HG02763 (cell line): ENCODE measurements at regions not wholly inside any gene's neighbourhood (a gene's known extent, or its start where the extent isn't known, plus 50 kb on each side); places are given as distances from the start of the nearest gene placed in this dataset.
"Not testable (repeated sequence)": the region's sequence is repeated elsewhere in the genome, so short reads cannot be mapped to it uniquely, and the experiment has no call there.

Experiments
- ATAC-seq: cut with Tn5 transposase; IDR thresholded peaks from one replicate; pipeline ENCODE4 v1.9.1; 2021; ENCODE audit warnings: mild to moderate bottlenecking, moderate library complexity; ENCODE audit not compliant: unreplicated experiment

- ATAC-seq: no peak
These were observed 1257.5 kb upstream of the ATXN8OS start for GRCh38 chr13:68850160-68850559.

- no peak for ATAC-seq
These were observed 1261.0 kb upstream of the ATXN8OS start for GRCh38 chr13:68846663-68847062.

- ATAC-seq: no peak
These were observed 1273.3 kb upstream of the ATXN8OS start for GRCh38 chr13:68834375-68834774.

GRCh38 chr13:68816715-68817114 is 1290.9 kb upstream of the ATXN8OS start:
- ATAC-seq: no peak

- ATAC-seq: no peak
These were observed 1294.3 kb upstream of the ATXN8OS start for GRCh38 chr13:68813180-68813796.

- ATAC-seq: no peak
These were observed 1297.0 kb upstream of the ATXN8OS start for GRCh38 chr13:68810660-68811059.

GRCh38 chr13:68808456-68808855 is 1299.2 kb upstream of the ATXN8OS start:
- no peak for ATAC-seq

- ATAC-seq: no peak
These were observed 1301.5 kb upstream of the ATXN8OS start for GRCh38 chr13:68806125-68806524.

GRCh38 chr13:68784275-68784674 is 1323.4 kb upstream of the ATXN8OS start:
- ATAC-seq: no peak

GRCh38 chr13:68759617-68760016 is 1348.0 kb upstream of the ATXN8OS start:
- ATAC-seq: no peak

GRCh38 chr13:68749796-68750195 is 1357.8 kb upstream of the ATXN8OS start:
- no peak for ATAC-seq

GRCh38 chr13:68748038-68748437 is 1359.6 kb upstream of the ATXN8OS start:
- no peak for ATAC-seq

- ATAC-seq: no peak
These were observed 1362.1 kb upstream of the ATXN8OS start for GRCh38 chr13:68745502-68745901.

GRCh38 chr13:68736961-68737360 is 1370.7 kb upstream of the ATXN8OS start:
- ATAC-seq: no peak

- no peak for ATAC-seq
These were observed 1379.8 kb upstream of the ATXN8OS start for GRCh38 chr13:68727798-68728197.

- ATAC-seq: no peak
These were observed 1380.5 kb upstream of the ATXN8OS start for GRCh38 chr13:68727165-68727564.

GRCh38 chr13:68719815-68720214 is 1387.8 kb upstream of the ATXN8OS start:
- ATAC-seq: no peak

- ATAC-seq: no peak
These were observed 1392.0 kb upstream of the ATXN8OS start for GRCh38 chr13:68715651-68716050.

- no peak for ATAC-seq
These were observed 1393.3 kb upstream of the ATXN8OS start for GRCh38 chr13:68714292-68714691.

- no peak for ATAC-seq
These were observed 1394.2 kb upstream of the ATXN8OS start for GRCh38 chr13:68713394-68713793.

GRCh38 chr13:68708336-68708908 is 1399.2 kb upstream of the ATXN8OS start:
- no peak for ATAC-seq

GRCh38 chr13:68706044-68706443 is 1401.6 kb upstream of the ATXN8OS start:
- not testable (repeated sequence) for ATAC-seq

- ATAC-seq: no peak
These were observed 1410.1 kb upstream of the ATXN8OS start for GRCh38 chr13:68697551-68697950.
